GM06990 (cell line): ENCODE measurements at regions not wholly inside any gene's neighbourhood (a gene's known extent, or its start where the extent isn't known, plus 50 kb on each side); places are given as distances from the start of the nearest gene placed in this dataset.

Experiments used
- DNase-seq: peaks from one replicate; pipeline ENCODE4 v3.0.0-alpha.2; 2011; ENCODE audit not compliant: insufficient read length; ENCODE audit errors: extremely low read depth
- H3K27me3 ChIP-seq: replicated peaks from 2 replicates; pipeline ENCODE4 v1.6.0; 2011; ENCODE audit warnings: low read length; ENCODE audit not compliant: control insufficient read depth, insufficient read depth
- H3K36me3 ChIP-seq: 2 replicates; pipeline ENCODE4 v1.5.1; 2011; ENCODE audit warnings: low read length; ENCODE audit not compliant: control insufficient read depth, insufficient read depth
- H3K4me3 ChIP-seq: replicated peaks from 2 replicates; pipeline ENCODE4 v1.5.1; 2011; ENCODE audit warnings: low read depth, mild to moderate bottlenecking, control low read depth, low read length
- CTCF ChIP-seq: IDR thresholded peaks from 2 replicates; pipeline ENCODE4 v1.5.1; 2011; ENCODE audit warnings: low read length, control low read depth, mild to moderate bottlenecking, inconsistent platforms; ENCODE audit not compliant: insufficient read depth, poor library complexity, severe bottlenecking

GRCh38 chr9:86997156-86997555 is 49.9 kb upstream of the GAS1 start:
- no peak for TF ChIP-seq CTCF
- no peak overlapping the region for H3K4me3 ChIP-seq
- H3K27me3 ChIP-seq: no peaks in the 10 kb centered on the region
- DNase-seq: no peak
- H3K36me3 ChIP-seq: no peaks in the 10 kb centered on the region

GRCh38 chr9:86997951-86998350 is 50.6 kb upstream of the GAS1 start:
- H3K4me3 ChIP-seq: no peak overlapping the region
- H3K36me3 ChIP-seq: no peaks in the 10 kb centered on the region
- TF ChIP-seq CTCF: no peak
- H3K27me3 ChIP-seq: no peaks in the 10 kb centered on the region
- no peak for DNase-seq

GRCh38 chr9:87002517-87002916 is 55.2 kb upstream of the GAS1 start:
- Histone ChIP-seq H3K36me3 (no peaks in the 10 kb centered on the region), H3K27me3 (no peaks in the 10 kb centered on the region), H3K4me3 (no peak overlapping the region)
- TF ChIP-seq CTCF: no peak
- DNase-seq: no peak

GRCh38 chr9:87004016-87004415 is 56.7 kb upstream of the GAS1 start:
- Histone ChIP-seq H3K4me3 (no peak overlapping the region), H3K36me3 (no peaks in the 10 kb centered on the region), H3K27me3 (peaks cover 2% of the 10 kb centered on the region; the same call in 1 of the 2 replicates)
- TF ChIP-seq CTCF: no peak
- DNase-seq: no peak

- no peak for DNase-seq
- Histone ChIP-seq H3K36me3 (no peaks in the 10 kb centered on the region), H3K27me3 (peaks cover 2% of the 10 kb centered on the region; the same call in 1 of the 2 replicates), H3K4me3 (no peak overlapping the region)
- TF ChIP-seq CTCF: no peak
Measured at GRCh38 chr9:87006956-87007355, 59.6 kb upstream of the GAS1 start.

- H3K36me3 ChIP-seq: no peaks in the 10 kb centered on the region
- peaks cover 2% of the 10 kb centered on the region; the same call in 1 of the 2 replicates for H3K27me3 ChIP-seq
- no peak overlapping the region for H3K4me3 ChIP-seq
- DNase-seq: no peak
- TF ChIP-seq CTCF: no peak
Measured at GRCh38 chr9:87007711-87008366, 60.5 kb upstream of the GAS1 start.
